CD4-positive, alpha-beta memory T cell (primary cell): ENCODE measurements at regions not wholly inside any gene's neighbourhood (a gene's known extent, or its start where the extent isn't known, plus 50 kb on each side); places are given as distances from the start of the nearest gene placed in this dataset.

Source experiments
- CTCF ChIA-PET: fragments of 350-600 bp; sonication (Branson Sonifier 250); formaldehyde crosslinking; loops from one replicate; lab custom pipeline; 2021; ENCODE audit warnings: inconsistent platforms; ENCODE audit not compliant: partially characterized antibody; lab: Charles Lee
- POLR2A ChIA-PET: fragments of 350-600 bp; sonication (Branson Sonifier 250); formaldehyde crosslinking; loops from one replicate; lab custom pipeline; 2021; ENCODE audit not compliant: partially characterized antibody; lab: Charles Lee
- DNase-seq, 5 donors: peaks; one replicate each; pipeline versions ENCODE4 v3.0.0 to v3.0.0-alpha.2; 2020 to 2022; ENCODE audit warnings: mixed read lengths in 1 of 5
- H3K27ac ChIP-seq: one replicate; pipeline ENCODE4 v1.7.0; 2013; ENCODE audit warnings: low read depth, low read length
- H3K27me3 ChIP-seq: 2 replicates; pipeline ENCODE4 v1.7.0; 2013; ENCODE audit warnings: mild to moderate bottlenecking, low read length, moderate library complexity; ENCODE audit not compliant: insufficient read depth
- H3K36me3 ChIP-seq: 2 replicates; pipeline ENCODE4 v1.7.0; 2013; ENCODE audit warnings: mild to moderate bottlenecking, low read length, moderate library complexity; ENCODE audit not compliant: insufficient read depth
- H3K4me1 ChIP-seq: 2 replicates; pipeline ENCODE4 v1.7.0; 2013; ENCODE audit warnings: mild to moderate bottlenecking, low read length, moderate library complexity; ENCODE audit not compliant: insufficient read depth
- H3K4me3 ChIP-seq, 2 donors: one replicate each; pipeline ENCODE4 v1.7.0; 2013; ENCODE audit warnings: low read length in 2 of 2, mild to moderate bottlenecking in 1 of 2
- H3K9me3 ChIP-seq, 2 donors: one replicate each; pipeline ENCODE4 v1.7.0; 2013; ENCODE audit warnings: low read length in 2 of 2, control low read depth in 1 of 2; ENCODE audit not compliant: control insufficient read depth in 1 of 2
- H3K27ac Mint-ChIP-seq, 7 donors: one replicate each; pipeline ENCODE4 v1.8.0; 2020 to 2021; ENCODE audit warnings: mixed read lengths in 7 of 7, mild to moderate bottlenecking in 6 of 7, inconsistent platforms in 3 of 7, moderate library complexity in 3 of 7
- H3K27me3 Mint-ChIP-seq, 2 donors: one replicate each; pipeline ENCODE4 v1.8.0; 2020 to 2021; ENCODE audit warnings: mixed read lengths in 2 of 2
- H3K36me3 Mint-ChIP-seq, 2 donors: one replicate each; pipeline ENCODE4 v1.8.0; 2020 to 2021; ENCODE audit warnings: mixed read lengths in 2 of 2, inconsistent platforms in 1 of 2, mild to moderate bottlenecking in 1 of 2
- H3K4me1 Mint-ChIP-seq, 4 donors: one replicate each; pipeline ENCODE4 v1.8.0; 2020 to 2021; ENCODE audit warnings: mixed read lengths in 4 of 4, mild to moderate bottlenecking in 1 of 4
- H3K4me3 Mint-ChIP-seq, 8 donors: one replicate each; pipeline ENCODE4 v1.8.0; 2020 to 2021; ENCODE audit warnings: mixed read lengths in 8 of 8, mild to moderate bottlenecking in 7 of 8, moderate library complexity in 6 of 8, inconsistent platforms in 3 of 8
- H3K9me3 Mint-ChIP-seq, 8 donors: one replicate each; pipeline ENCODE4 v1.8.0; 2020 to 2021; ENCODE audit warnings: mixed read lengths in 8 of 8, mild to moderate bottlenecking in 5 of 8, inconsistent platforms in 3 of 8, moderate library complexity in 1 of 8
- intact Hi-C: fragments of 100-400 bp; cut with micrococcal nuclease; formaldehyde crosslinking; loops from one replicate; pipeline ENCODE4 v1.15.1; 2023

DNA sequence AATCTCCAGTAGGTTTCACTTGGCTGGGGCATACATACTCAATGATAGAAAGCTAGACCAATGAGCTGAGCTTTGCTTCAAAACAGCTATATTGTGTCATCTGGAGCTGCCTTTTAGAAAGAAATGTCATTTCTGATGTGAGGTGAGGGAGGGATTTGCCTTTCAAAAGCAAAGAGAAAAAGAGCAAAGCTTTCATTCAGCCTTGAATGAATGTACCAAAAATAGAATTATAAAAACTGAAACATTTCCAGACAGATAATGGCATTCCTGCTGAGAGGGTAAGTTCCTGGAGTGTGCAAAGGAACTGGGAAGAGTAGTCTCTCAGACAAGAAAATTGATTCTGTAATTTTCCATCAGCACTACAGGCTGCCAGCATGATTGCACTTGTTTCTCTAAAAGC is 710.0 kb downstream of the LRFN5 start:
- Histone ChIP-seq H3K9me3 (no peaks in the 10 kb centered on the region), H3K27ac (no peak overlapping the region), H3K27me3 (no peaks in the 10 kb centered on the region), H3K36me3 (no peaks in the 10 kb centered on the region), H3K4me1 (no peaks in the 10 kb centered on the region), H3K4me3 (no peak overlapping the region)
- no peaks in the 10 kb centered on the region for H3K27me3 Mint-ChIP-seq
- H3K4me3 Mint-ChIP-seq: no peak overlapping the region
- intact Hi-C loops: no loop called here
- no peak for DNase-seq
- ChIA-PET CTCF (no interaction called here), POLR2A (no interaction called here)
- H3K9me3 Mint-ChIP-seq: peaks cover 0 to 19% (median 9%) of the 10 kb centered on the region in 8 donors
- no peak overlapping the region for H3K27ac Mint-ChIP-seq
- no peaks in the 10 kb centered on the region for H3K36me3 Mint-ChIP-seq
- H3K4me1 Mint-ChIP-seq: no peaks in the 10 kb centered on the region

- Mint-ChIP-seq H3K9me3 (peaks cover 3 to 48% (median 32%) of the 10 kb centered on the region in 8 donors), H3K27ac (no peak overlapping the region), H3K4me3 (no peak overlapping the region), H3K27me3 (no peaks in the 10 kb centered on the region), H3K36me3 (no peaks in the 10 kb centered on the region), H3K4me1 (no peaks in the 10 kb centered on the region)
- no peak for DNase-seq
- H3K36me3 ChIP-seq: no peaks in the 10 kb centered on the region
- no peaks in the 10 kb centered on the region for H3K27me3 ChIP-seq
- peaks cover 0 to 9% of the 10 kb centered on the region in 2 donors for H3K9me3 ChIP-seq
- H3K4me3 ChIP-seq: no peak overlapping the region
- no peak overlapping the region for H3K27ac ChIP-seq
- ChIA-PET POLR2A (no interaction called here), CTCF (no interaction called here)
- intact Hi-C loops: no loop called here
- H3K4me1 ChIP-seq: no peaks in the 10 kb centered on the region
Measured at GRCh38 chr14:42311876-42312275, 705.2 kb downstream of the LRFN5 start.

DNA sequence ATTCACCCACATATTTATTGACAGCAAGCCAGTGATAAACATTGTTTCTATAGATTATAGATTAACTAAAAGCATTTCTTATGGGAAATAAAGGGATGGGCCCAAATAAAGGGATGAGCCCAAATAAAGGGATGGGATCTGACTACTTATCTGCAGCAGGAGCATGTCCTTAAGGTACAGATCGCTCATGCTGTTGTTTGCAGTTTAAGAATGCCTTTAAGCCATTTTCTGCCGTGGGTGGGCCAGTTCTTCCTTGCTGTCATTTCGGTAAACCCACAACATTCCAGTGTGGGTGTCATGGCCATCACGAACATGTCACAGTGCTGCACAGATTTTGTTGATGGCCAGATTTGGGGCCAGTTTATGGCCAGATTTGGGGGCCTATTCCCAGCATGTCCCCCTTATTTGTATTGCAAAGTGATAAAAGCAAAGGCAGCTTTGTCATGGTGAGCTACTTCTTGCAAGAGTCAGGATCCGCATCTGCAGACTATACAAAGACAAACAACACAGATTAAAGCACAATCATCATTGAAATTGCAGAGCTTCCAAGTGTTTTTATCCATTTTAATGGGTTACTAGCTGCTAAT is 700.7 kb downstream of the LRFN5 start:
- Mint-ChIP-seq H3K4me3 (no peak overlapping the region), H3K27me3 (no peaks in the 10 kb centered on the region), H3K36me3 (no peaks in the 10 kb centered on the region), H3K27ac (no peak overlapping the region), H3K4me1 (no peaks in the 10 kb centered on the region), H3K9me3 (peaks cover 3 to 55% (median 40%) of the 10 kb centered on the region in 8 donors)
- ChIA-PET CTCF (no interaction called here), POLR2A (no interaction called here)
- no peak for DNase-seq
- no peaks in the 10 kb centered on the region for H3K27me3 ChIP-seq
- intact Hi-C loops: no loop called here
- H3K36me3 ChIP-seq: no peaks in the 10 kb centered on the region
- H3K27ac ChIP-seq: no peak overlapping the region
- no peak overlapping the region for H3K4me3 ChIP-seq
- H3K4me1 ChIP-seq: no peaks in the 10 kb centered on the region
- H3K9me3 ChIP-seq: peaks cover 0 to 9% of the 10 kb centered on the region in 2 donors

- Mint-ChIP-seq H3K36me3 (no peaks in the 10 kb centered on the region), H3K9me3 (peaks cover 0 to 20% (median 9%) of the 10 kb centered on the region in 8 donors), H3K4me1 (no peaks in the 10 kb centered on the region), H3K27ac (no peak overlapping the region), H3K4me3 (no peak overlapping the region), H3K27me3 (no peaks in the 10 kb centered on the region)
- H3K4me3 ChIP-seq: no peak overlapping the region
- intact Hi-C loops: no loop called here
- H3K27me3 ChIP-seq: no peaks in the 10 kb centered on the region
- no peaks in the 10 kb centered on the region for H3K9me3 ChIP-seq
- no peaks in the 10 kb centered on the region for H3K4me1 ChIP-seq
- POLR2A ChIA-PET: no interaction called here
- H3K27ac ChIP-seq: no peak overlapping the region
- CTCF ChIA-PET: no interaction called here
- DNase-seq: no peak
- no peaks in the 10 kb centered on the region for H3K36me3 ChIP-seq
Measured at GRCh38 chr14:42299692-42300091, 693.0 kb downstream of the LRFN5 start.

DNA sequence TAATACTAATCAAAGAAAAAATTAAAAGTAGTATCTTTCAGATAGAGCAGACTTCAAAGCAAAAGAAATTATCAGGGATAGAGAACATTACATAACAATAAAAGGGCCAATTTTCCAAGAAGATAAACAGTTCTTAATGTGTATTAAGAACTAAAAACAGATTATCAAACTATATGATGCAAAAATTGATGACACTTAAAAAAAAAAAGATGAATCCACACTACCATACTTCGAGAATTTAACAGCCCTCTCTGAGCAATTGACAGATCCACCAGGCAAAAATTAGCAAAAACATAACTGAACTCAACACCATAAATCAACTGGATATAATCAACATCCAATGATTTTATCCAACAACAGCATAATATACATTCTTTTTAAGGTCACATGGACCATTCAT is 686.5 kb downstream of the LRFN5 start:
- Mint-ChIP-seq H3K4me3 (no peak overlapping the region), H3K36me3 (no peaks in the 10 kb centered on the region), H3K27me3 (no peaks in the 10 kb centered on the region), H3K9me3 (peaks cover 0 to 24% (median 9%) of the 10 kb centered on the region in 8 donors), H3K27ac (no peak overlapping the region), H3K4me1 (no peaks in the 10 kb centered on the region)
- no peak for DNase-seq
- no peaks in the 10 kb centered on the region for H3K27me3 ChIP-seq
- intact Hi-C loops: no loop called here
- no peaks in the 10 kb centered on the region for H3K4me1 ChIP-seq
- H3K27ac ChIP-seq: no peak overlapping the region
- H3K4me3 ChIP-seq: no peak overlapping the region
- CTCF ChIA-PET: no interaction called here
- POLR2A ChIA-PET: no interaction called here
- no peaks in the 10 kb centered on the region for H3K36me3 ChIP-seq
- no peaks in the 10 kb centered on the region for H3K9me3 ChIP-seq

DNA sequence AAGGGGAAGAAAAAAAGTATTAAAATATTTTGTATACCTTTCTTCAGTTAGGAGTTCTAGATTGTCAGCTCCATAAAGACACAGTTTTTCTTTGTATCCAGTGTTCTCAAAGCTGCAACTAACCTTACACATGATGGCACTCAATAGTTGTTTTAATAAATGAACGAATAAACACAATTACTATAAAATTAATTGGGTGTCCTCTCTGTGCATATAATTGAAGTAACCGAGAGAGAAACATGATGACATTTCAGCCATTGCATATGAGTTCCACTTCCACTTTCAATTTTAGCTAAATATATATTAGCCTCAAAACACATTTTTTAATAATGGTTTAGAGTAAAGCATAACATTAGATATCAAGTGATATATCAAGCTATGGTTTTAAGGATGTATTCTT is 671.2 kb downstream of the LRFN5 start:
- H3K9me3 Mint-ChIP-seq: peaks cover 0 to 24% (median 10%) of the 10 kb centered on the region in 8 donors
- no peak overlapping the region for H3K4me3 Mint-ChIP-seq

DNA sequence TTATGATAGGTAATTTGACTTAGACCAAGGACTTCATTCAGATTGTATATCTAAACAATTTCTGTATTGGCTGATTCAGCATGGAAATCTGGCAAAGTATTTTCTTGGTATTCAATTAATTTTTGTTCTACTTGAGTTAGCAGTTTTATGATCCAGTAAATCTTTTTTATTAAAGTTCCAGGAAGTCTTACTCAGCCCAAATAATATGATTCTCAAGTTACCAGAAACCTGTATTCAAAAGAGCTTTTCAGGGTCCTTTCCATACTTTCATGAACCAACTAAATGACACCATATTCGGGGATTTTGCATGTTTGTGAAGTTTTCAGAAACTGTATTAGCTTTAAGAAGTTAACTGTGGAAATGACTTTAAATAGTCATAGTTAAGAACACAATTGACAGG is 662.6 kb downstream of the LRFN5 start:
- Mint-ChIP-seq H3K27me3 (no peaks in the 10 kb centered on the region), H3K27ac (no peak overlapping the region), H3K4me3 (no peak overlapping the region), H3K9me3 (peaks cover 0 to 24% (median 12%) of the 10 kb centered on the region in 8 donors), H3K36me3 (no peaks in the 10 kb centered on the region), H3K4me1 (no peaks in the 10 kb centered on the region)
- H3K27ac ChIP-seq: no peak overlapping the region
- intact Hi-C loops: no loop called here
- POLR2A ChIA-PET: no interaction called here
- CTCF ChIA-PET: no interaction called here
- no peak for DNase-seq
- no peaks in the 10 kb centered on the region for H3K27me3 ChIP-seq
- H3K4me3 ChIP-seq: no peak overlapping the region
- H3K36me3 ChIP-seq: no peaks in the 10 kb centered on the region
- no peaks in the 10 kb centered on the region for H3K9me3 ChIP-seq
- no peaks in the 10 kb centered on the region for H3K4me1 ChIP-seq

More for the DNA sequence above, 671.2 kb downstream of the LRFN5 start:
- Histone ChIP-seq H3K27ac (no peak overlapping the region), H3K4me3 (no peak overlapping the region), H3K27me3 (no peaks in the 10 kb centered on the region), H3K36me3 (no peaks in the 10 kb centered on the region), H3K4me1 (no peaks in the 10 kb centered on the region), H3K9me3 (no peaks in the 10 kb centered on the region)
- ChIA-PET POLR2A (no interaction called here), CTCF (no interaction called here)
- DNase-seq: no peak
- Mint-ChIP-seq H3K4me1 (no peaks in the 10 kb centered on the region), H3K36me3 (no peaks in the 10 kb centered on the region), H3K27ac (no peak overlapping the region), H3K27me3 (no peaks in the 10 kb centered on the region)
- intact Hi-C loops: no loop called here

- Histone ChIP-seq H3K27ac (no peak overlapping the region), H3K27me3 (no peaks in the 10 kb centered on the region), H3K9me3 (no peaks in the 10 kb centered on the region), H3K36me3 (no peaks in the 10 kb centered on the region), H3K4me1 (no peaks in the 10 kb centered on the region), H3K4me3 (no peak overlapping the region)
- H3K27me3 Mint-ChIP-seq: no peaks in the 10 kb centered on the region
- peaks cover 0 to 14% (median 4%) of the 10 kb centered on the region in 8 donors for H3K9me3 Mint-ChIP-seq
- H3K4me1 Mint-ChIP-seq: no peaks in the 10 kb centered on the region
- H3K27ac Mint-ChIP-seq: no peak overlapping the region
- no peaks in the 10 kb centered on the region for H3K36me3 Mint-ChIP-seq
- intact Hi-C loops: no loop called here
- ChIA-PET CTCF (no interaction called here), POLR2A (no interaction called here)
- H3K4me3 Mint-ChIP-seq: no peak overlapping the region
- DNase-seq: no peak
Measured at GRCh38 chr14:42248131-42248530, 641.5 kb downstream of the LRFN5 start.
